ENCODE measurements at regions not wholly inside any gene's neighbourhood (a gene's known extent, or its start where the extent isn't known, plus 50 kb on each side); places are given as distances from the start of the nearest gene placed in this dataset.

- TF ChIP-seq USF2 (IDR thresholded peaks at IDR 0.05) (no peak), POLR2A (IDR thresholded peaks at IDR 0.05; ENCODE audit: low read length) (no peak), RAD21 (conservative IDR thresholded peaks at IDR 0.05 in 1 of 2, IDR thresholded peaks at IDR 0.05 in 1 of 2) (no peak), PHF8 (IDR thresholded peaks at IDR 0.05; ENCODE audit: borderline replicate concordance, low read depth) (no peak), EP300 (IDR thresholded peaks at IDR 0.05) (no peak), CHD4 (IDR thresholded peaks at IDR 0.05; ENCODE audit: borderline replicate concordance) (no peak), SREBF2 (IDR thresholded peaks at IDR 0.05) (no peak)
- TF ChIP-seq, protein P1, sequence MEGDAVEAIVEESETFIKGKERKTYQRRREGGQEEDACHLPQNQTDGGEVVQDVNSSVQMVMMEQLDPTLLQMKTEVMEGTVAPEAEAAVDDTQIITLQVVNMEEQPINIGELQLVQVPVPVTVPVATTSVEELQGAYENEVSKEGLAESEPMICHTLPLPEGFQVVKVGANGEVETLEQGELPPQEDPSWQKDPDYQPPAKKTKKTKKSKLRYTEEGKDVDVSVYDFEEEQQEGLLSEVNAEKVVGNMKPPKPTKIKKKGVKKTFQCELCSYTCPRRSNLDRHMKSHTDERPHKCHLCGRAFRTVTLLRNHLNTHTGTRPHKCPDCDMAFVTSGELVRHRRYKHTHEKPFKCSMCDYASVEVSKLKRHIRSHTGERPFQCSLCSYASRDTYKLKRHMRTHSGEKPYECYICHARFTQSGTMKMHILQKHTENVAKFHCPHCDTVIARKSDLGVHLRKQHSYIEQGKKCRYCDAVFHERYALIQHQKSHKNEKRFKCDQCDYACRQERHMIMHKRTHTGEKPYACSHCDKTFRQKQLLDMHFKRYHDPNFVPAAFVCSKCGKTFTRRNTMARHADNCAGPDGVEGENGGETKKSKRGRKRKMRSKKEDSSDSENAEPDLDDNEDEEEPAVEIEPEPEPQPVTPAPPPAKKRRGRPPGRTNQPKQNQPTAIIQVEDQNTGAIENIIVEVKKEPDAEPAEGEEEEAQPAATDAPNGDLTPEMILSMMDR (IDR thresholded peaks at IDR 0.05), result no peak
- TF ChIP-seq, protein P2, sequence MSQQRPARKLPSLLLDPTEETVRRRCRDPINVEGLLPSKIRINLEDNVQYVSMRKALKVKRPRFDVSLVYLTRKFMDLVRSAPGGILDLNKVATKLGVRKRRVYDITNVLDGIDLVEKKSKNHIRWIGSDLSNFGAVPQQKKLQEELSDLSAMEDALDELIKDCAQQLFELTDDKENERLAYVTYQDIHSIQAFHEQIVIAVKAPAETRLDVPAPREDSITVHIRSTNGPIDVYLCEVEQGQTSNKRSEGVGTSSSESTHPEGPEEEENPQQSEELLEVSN (IDR thresholded peaks at IDR 0.05; ENCODE audit: borderline replicate concordance, low read depth), result no peak
- TF ChIP-seq, protein P3, sequence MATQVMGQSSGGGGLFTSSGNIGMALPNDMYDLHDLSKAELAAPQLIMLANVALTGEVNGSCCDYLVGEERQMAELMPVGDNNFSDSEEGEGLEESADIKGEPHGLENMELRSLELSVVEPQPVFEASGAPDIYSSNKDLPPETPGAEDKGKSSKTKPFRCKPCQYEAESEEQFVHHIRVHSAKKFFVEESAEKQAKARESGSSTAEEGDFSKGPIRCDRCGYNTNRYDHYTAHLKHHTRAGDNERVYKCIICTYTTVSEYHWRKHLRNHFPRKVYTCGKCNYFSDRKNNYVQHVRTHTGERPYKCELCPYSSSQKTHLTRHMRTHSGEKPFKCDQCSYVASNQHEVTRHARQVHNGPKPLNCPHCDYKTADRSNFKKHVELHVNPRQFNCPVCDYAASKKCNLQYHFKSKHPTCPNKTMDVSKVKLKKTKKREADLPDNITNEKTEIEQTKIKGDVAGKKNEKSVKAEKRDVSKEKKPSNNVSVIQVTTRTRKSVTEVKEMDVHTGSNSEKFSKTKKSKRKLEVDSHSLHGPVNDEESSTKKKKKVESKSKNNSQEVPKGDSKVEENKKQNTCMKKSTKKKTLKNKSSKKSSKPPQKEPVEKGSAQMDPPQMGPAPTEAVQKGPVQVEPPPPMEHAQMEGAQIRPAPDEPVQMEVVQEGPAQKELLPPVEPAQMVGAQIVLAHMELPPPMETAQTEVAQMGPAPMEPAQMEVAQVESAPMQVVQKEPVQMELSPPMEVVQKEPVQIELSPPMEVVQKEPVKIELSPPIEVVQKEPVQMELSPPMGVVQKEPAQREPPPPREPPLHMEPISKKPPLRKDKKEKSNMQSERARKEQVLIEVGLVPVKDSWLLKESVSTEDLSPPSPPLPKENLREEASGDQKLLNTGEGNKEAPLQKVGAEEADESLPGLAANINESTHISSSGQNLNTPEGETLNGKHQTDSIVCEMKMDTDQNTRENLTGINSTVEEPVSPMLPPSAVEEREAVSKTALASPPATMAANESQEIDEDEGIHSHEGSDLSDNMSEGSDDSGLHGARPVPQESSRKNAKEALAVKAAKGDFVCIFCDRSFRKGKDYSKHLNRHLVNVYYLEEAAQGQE (IDR thresholded peaks at IDR 0.05), result no peak
Measured at GRCh38 chr5:145520335-145520734, 314.8 kb downstream of the PRELID2 start.

All from A549 (cell line).